ENCODE measurements at regions not wholly inside any gene's neighbourhood (a gene's known extent, or its start where the extent isn't known, plus 50 kb on each side); places are given as distances from the start of the nearest gene placed in this dataset.

DNA sequence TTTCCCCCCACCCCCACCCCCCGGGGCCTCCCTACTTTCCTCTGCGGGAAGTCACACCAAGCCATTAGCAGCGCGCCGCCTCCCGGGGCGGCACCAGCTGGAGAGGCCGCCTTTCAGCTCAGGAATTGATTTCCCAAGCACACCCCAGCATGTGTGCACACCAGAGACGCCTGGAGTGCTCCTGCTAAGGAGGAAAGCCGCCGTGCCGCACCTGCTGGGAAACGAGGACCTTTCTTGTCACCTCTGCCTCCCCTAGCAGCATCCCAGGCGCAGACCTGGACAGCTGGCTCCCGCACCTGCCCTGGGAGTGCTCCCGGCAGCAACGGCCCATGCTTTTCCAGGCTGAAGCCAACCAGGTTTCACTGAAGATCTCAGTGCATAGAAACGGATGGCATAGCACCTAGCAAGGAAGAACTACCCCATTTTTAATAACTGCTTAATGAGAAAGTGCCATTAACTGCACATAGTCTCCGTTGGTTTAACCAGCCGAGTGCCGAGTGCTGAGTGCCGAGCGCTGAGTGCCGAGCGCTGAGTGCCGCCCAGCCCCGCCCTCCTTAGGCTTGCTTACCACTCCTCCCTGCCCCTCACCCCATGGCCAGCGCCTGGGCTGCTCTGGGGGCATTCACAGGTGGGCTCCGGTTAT is 165.0 kb downstream of the USP12 start:
- no peaks in the 10 kb centered on the region for H3K36me3 ChIP-seq (ENCODE audit: control insufficient read depth in 2 of 2, insufficient read depth in 2 of 2, low read length in 1 of 2)
- BruUV-seq (replicated peaks) = no TSS peak
- POLR2A ChIA-PET = no interaction called here
- no peak overlapping the region for H2AFZ ChIP-seq (ENCODE audit: control insufficient read depth, low read depth, low read length)
- H3K27ac ChIP-seq (ENCODE audit: control insufficient read depth, insufficient read depth) = no peak overlapping the region
- peak overlapping the region; percentile 30; the same call in 1 of the 2 replicates for H3K4me2 ChIP-seq (ENCODE audit: control insufficient read depth, insufficient read depth)
- SMC1A ChIA-PET (ENCODE audit: uncharacterized antibody, unreplicated experiment) = interaction anchor here (1.3 kb wide), 1 partner anchor 10 kb away, joined by 3 read pairs; no protein-coding TSS in a partner anchor
- no peaks in the 10 kb centered on the region for H3K4me1 ChIP-seq (ENCODE audit: control insufficient read depth, insufficient read depth, low read length)
- H4K20me1 ChIP-seq (ENCODE audit: control insufficient read depth, insufficient read depth) = no peaks in the 10 kb centered on the region
- H3K9ac ChIP-seq (ENCODE audit: control insufficient read depth, insufficient read depth, low read length) = no peak overlapping the region
- CTCF ChIA-PET = interaction anchor here (1.1 kb wide), 1 partner anchor 21 kb away, joined by 4 read pairs; no protein-coding TSS in a partner anchor
- no peaks in the 10 kb centered on the region for H3K9me3 ChIP-seq (replicated peaks; ENCODE audit: control insufficient read depth, insufficient read depth, low read length)
- no peak for TF ChIP-seq HDAC2 (IDR thresholded peaks at IDR 0.05)
- no peak for TF ChIP-seq PAX5 (IDR thresholded peaks at IDR 0.05; ENCODE audit: borderline replicate concordance, low read depth, low read length)
- TF ChIP-seq, protein P1, sequence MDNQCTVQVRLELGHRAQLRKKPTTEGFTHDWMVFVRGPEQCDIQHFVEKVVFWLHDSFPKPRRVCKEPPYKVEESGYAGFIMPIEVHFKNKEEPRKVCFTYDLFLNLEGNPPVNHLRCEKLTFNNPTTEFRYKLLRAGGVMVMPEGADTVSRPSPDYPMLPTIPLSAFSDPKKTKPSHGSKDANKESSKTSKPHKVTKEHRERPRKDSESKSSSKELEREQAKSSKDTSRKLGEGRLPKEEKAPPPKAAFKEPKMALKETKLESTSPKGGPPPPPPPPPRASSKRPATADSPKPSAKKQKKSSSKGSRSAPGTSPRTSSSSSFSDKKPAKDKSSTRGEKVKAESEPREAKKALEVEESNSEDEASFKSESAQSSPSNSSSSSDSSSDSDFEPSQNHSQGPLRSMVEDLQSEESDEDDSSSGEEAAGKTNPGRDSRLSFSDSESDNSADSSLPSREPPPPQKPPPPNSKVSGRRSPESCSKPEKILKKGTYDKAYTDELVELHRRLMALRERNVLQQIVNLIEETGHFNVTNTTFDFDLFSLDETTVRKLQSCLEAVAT (IDR thresholded peaks at IDR 0.05) = peak; percentile 53; the same call in 1 of the 2 replicates
- no peak for TF ChIP-seq LARP7 (IDR thresholded peaks at IDR 0.05)
- TF ChIP-seq POU2F2 (IDR thresholded peaks at IDR 0.05; ENCODE audit: borderline replicate concordance, low read depth, low read length) = no peak
- no peak for TF ChIP-seq RBBP5 (conservative IDR thresholded peaks at IDR 0.05)
- peak; percentile 18 to 81; a peak in 2 of 4 replicates for TF ChIP-seq SRF (IDR thresholded peaks at IDR 0.05; ENCODE audit: low read depth in 2 of 2, low read length in 2 of 2)
- no peak for TF ChIP-seq WRNIP1 (IDR thresholded peaks at IDR 0.05; ENCODE audit: borderline replicate concordance, low read depth, low read length)
- no peak for TF ChIP-seq RFX5 (IDR thresholded peaks at IDR 0.05; ENCODE audit: low read depth, low read length)
- no peak for TF ChIP-seq ATF2 (IDR thresholded peaks at IDR 0.05; ENCODE audit: low read length)
- no peak overlapping the region for H3K4me3 ChIP-seq
- H3K79me2 ChIP-seq (ENCODE audit: control insufficient read depth, insufficient read depth, low read length) = no peaks in the 10 kb centered on the region
- no peak for DNase-seq (ENCODE audit: low read depth, low spot score)
- FAIRE-seq = no peak
- in situ Hi-C loops (cut with MboI) = no loop called here
- H3K27me3 ChIP-seq (replicated peaks in 1 of 2; ENCODE audit: control insufficient read depth in 2 of 2, insufficient read depth in 2 of 2, low read length in 1 of 2) = peaks cover 7 to 10% of the 10 kb centered on the region in 2 experiments
- intact Hi-C loops (cut with micrococcal nuclease; ENCODE audit: unreplicated experiment) = no loop called here
- RAD21 ChIA-PET (ENCODE audit: unreplicated experiment) = interaction anchor here (0.7 kb wide), 1 partner anchor 218 kb away, joined by 4 read pairs; no protein-coding TSS in a partner anchor
- peak; percentile 49; the same call in 2 of the 3 replicates for ATAC-seq
- WGBS (ENCODE audit: insufficient coverage, insufficient replicate concordance, low lambda C conversion rate, missing lambda C conversion rate) = 20% methylated on average over 29 of the region's 29 CpGs

All from GM12878 (cell line).